ENCODE measurements at regions not wholly inside any gene's neighbourhood (a gene's known extent, or its start where the extent isn't known, plus 50 kb on each side); places are given as distances from the start of the nearest gene placed in this dataset.

- WGBS, 4 donors: 64 to 78% (median 72%) methylated on average over 9 of the region's 9 CpGs
- no peaks in the 10 kb centered on the region for H3K36me3 ChIP-seq
- no peak overlapping the region for H3K4me3 ChIP-seq
- no peaks in the 10 kb centered on the region for H3K4me1 ChIP-seq
- DNase-seq (no peak), ATAC-seq (no peak)
- intact Hi-C loops (cut with DNase I): no loop called here
- no peaks in the 10 kb centered on the region for H3K9me3 ChIP-seq
- H3K27ac ChIP-seq: no peak overlapping the region
- TF ChIP-seq CTCF (IDR thresholded peaks at IDR 0.05): no peak
- TF ChIP-seq POLR2A (IDR thresholded peaks at IDR 0.05): no peak
- peaks cover 0 to 36% (median 0%) of the 10 kb centered on the region in 9 donors for H3K27me3 ChIP-seq
These were observed 1480.4 kb downstream of the BRD1 start for GRCh38 chr22:48347311-48347710.

- Histone ChIP-seq H3K4me3 (no peak overlapping the region), H3K9me3 (no peaks in the 10 kb centered on the region), H3K36me3 (no peaks in the 10 kb centered on the region), H3K27me3 (peaks cover 0 to 35% (median 0%) of the 10 kb centered on the region in 9 donors), H3K27ac (no peak overlapping the region), H3K4me1 (no peaks in the 10 kb centered on the region)
- intact Hi-C loops (cut with DNase I): no loop called here
- 64 to 78% (median 68%) methylated on average over 9 to 13 of the region's 13 CpGs for WGBS, 4 donors
- ATAC-seq (no peak), DNase-seq (no peak)
- no peak for TF ChIP-seq POLR2A (IDR thresholded peaks at IDR 0.05)
- no peak for TF ChIP-seq CTCF (IDR thresholded peaks at IDR 0.05)
These were observed 1480.8 kb downstream of the BRD1 start for GRCh38 chr22:48346911-48347310.

GRCh38 chr22:48346311-48346710 is 1481.4 kb downstream of the BRD1 start:
- no peak for TF ChIP-seq POLR2A (IDR thresholded peaks at IDR 0.05)
- TF ChIP-seq CTCF (IDR thresholded peaks at IDR 0.05): no peak

GRCh38 chr22:48345631-48346030 is 1482.0 kb downstream of the BRD1 start:
- H3K4me1 ChIP-seq: no peaks in the 10 kb centered on the region
- TF ChIP-seq POLR2A (IDR thresholded peaks at IDR 0.05): no peak
- TF ChIP-seq CTCF (IDR thresholded peaks at IDR 0.05): no peak
- no peaks in the 10 kb centered on the region for H3K36me3 ChIP-seq
- WGBS, 4 donors: 66 to 80% (median 76%) methylated on average over 12 to 14 of the region's 14 CpGs
- DNase-seq (no peak), ATAC-seq (no peak)
- H3K9me3 ChIP-seq: no peaks in the 10 kb centered on the region
- no peak overlapping the region for H3K4me3 ChIP-seq
- no peak overlapping the region for H3K27ac ChIP-seq
- H3K27me3 ChIP-seq: peaks cover 0 to 28% (median 0%) of the 10 kb centered on the region in 9 donors
- intact Hi-C loops (cut with DNase I): no loop called here

More at GRCh38 chr22:48346311-48346710, 1481.4 kb downstream of the BRD1 start:
- Histone ChIP-seq H3K9me3 (no peaks in the 10 kb centered on the region), H3K4me3 (no peak overlapping the region), H3K27ac (no peak overlapping the region), H3K27me3 (peaks cover 0 to 31% (median 0%) of the 10 kb centered on the region in 9 donors), H3K36me3 (no peaks in the 10 kb centered on the region), H3K4me1 (no peaks in the 10 kb centered on the region)
- intact Hi-C loops (cut with DNase I): no loop called here
- DNase-seq (no peak), ATAC-seq (no peak)
- 78 to 88% (median 82%) methylated on average over 12 of the region's 12 CpGs for WGBS, 4 donors

All from heart left ventricle (tissue), 16 donors.